SJSA1 (cell line): ENCODE measurements at regions not wholly inside any gene's neighbourhood (a gene's known extent, or its start where the extent isn't known, plus 50 kb on each side); places are given as distances from the start of the nearest gene placed in this dataset.

Source experiments
- DNase-seq, 2 experiments: peaks; one replicate each; pipeline ENCODE4 v3.0.0-alpha.2; 2015 to 2020; ENCODE audit warnings: low spot score in 2 of 2, low read depth in 1 of 2
- H3K27ac ChIP-seq: fragments of 250-450 bp; sonication (Bioruptor Pico); 2 replicates; pipeline ENCODE4 v1.5.1; 2020; ENCODE audit warnings: mild to moderate bottlenecking, moderate library complexity
- H3K27me3 ChIP-seq: fragments of 250-450 bp; sonication (Bioruptor Pico); replicated peaks from 2 replicates; pipeline ENCODE4 v1.5.1; 2020; ENCODE audit warnings: mild to moderate bottlenecking, moderate library complexity
- H3K36me3 ChIP-seq: fragments of 250-450 bp; sonication (Bioruptor Pico); 2 replicates; pipeline ENCODE4 v1.5.1; 2020; ENCODE audit warnings: mild to moderate bottlenecking
- H3K4me1 ChIP-seq: fragments of 250-450 bp; sonication (Bioruptor Pico); replicated peaks from 2 replicates; pipeline ENCODE4 v1.6.1; 2021; ENCODE audit warnings: mild to moderate bottlenecking
- H3K4me3 ChIP-seq: fragments of 250-450 bp; sonication (Bioruptor Pico); 2 replicates; pipeline ENCODE4 v1.5.1; 2020; ENCODE audit warnings: mild to moderate bottlenecking
- H3K9me3 ChIP-seq: fragments of 250-450 bp; sonication (Bioruptor Pico); replicated peaks from 2 replicates; pipeline ENCODE4 v1.5.1; 2020; ENCODE audit warnings: mild to moderate bottlenecking

GRCh38 chr6:154908723-154909122 lies 86.4 kb upstream of the TIAM2 start:
- Histone ChIP-seq H3K9me3 (no peaks in the 10 kb centered on the region), H3K4me3 (no peak overlapping the region), H3K36me3 (no peaks in the 10 kb centered on the region; the same call in 1 of the 2 replicates), H3K27me3 (no peaks in the 10 kb centered on the region), H3K27ac (no peak overlapping the region), H3K4me1 (peaks cover 22% of the 10 kb centered on the region)
- DNase-seq = no peak

DNA sequence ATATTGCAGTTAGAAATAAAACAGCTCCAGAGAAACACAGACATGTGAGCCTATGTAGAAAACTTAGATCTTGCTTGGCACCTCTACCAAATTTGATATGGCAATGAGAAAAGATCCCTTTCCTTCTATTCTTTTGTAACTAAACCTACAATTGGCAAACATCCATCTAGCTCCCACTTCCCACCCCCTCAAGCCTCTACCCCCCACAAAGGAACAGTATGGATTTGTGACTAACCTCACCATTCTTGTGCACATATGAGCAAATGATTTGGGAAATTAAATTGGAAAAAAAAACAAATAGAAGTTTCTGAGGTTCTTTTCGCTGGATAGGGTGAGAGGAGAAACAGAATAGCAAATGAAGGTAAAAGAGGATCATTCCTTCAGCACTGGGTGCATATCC lies 85.8 kb upstream of the TIAM2 start:
- peak in 1 of 2 experiments; percentile 27 for DNase-seq
- Histone ChIP-seq H3K4me1 (peaks cover 28% of the 10 kb centered on the region), H3K9me3 (no peaks in the 10 kb centered on the region), H3K36me3 (no peaks in the 10 kb centered on the region; the same call in 1 of the 2 replicates), H3K27me3 (no peaks in the 10 kb centered on the region), H3K27ac (peak overlapping the region; percentile 56), H3K4me3 (no peak overlapping the region)

- peak overlapping the region; percentile 56 for H3K27ac ChIP-seq
Observed at GRCh38 chr6:154909821-154910220, 85.3 kb upstream of the TIAM2 start.

GRCh38 chr6:154914288-154914687 lies 80.8 kb upstream of the TIAM2 start:
- DNase-seq = peak in 1 of 2 experiments; percentile 52
- no peaks in the 10 kb centered on the region for H3K27me3 ChIP-seq

More at GRCh38 chr6:154909821-154910220, 85.3 kb upstream of the TIAM2 start:
- Histone ChIP-seq H3K4me1 (peaks cover 33% of the 10 kb centered on the region), H3K36me3 (no peaks in the 10 kb centered on the region; the same call in 1 of the 2 replicates), H3K9me3 (no peaks in the 10 kb centered on the region), H3K27me3 (no peaks in the 10 kb centered on the region), H3K4me3 (no peak overlapping the region)
- DNase-seq = peak in 1 of 2 experiments; percentile 57

GRCh38 chr6:154916857-154917256 lies 78.3 kb upstream of the TIAM2 start:
- Histone ChIP-seq H3K9me3 (no peaks in the 10 kb centered on the region), H3K27ac (no peak overlapping the region), H3K27me3 (no peaks in the 10 kb centered on the region), H3K4me1 (peaks cover 23% of the 10 kb centered on the region), H3K36me3 (no peaks in the 10 kb centered on the region), H3K4me3 (no peak overlapping the region)
- DNase-seq = no peak

More at GRCh38 chr6:154914288-154914687, 80.8 kb upstream of the TIAM2 start:
- H3K4me3 ChIP-seq = no peak overlapping the region
- no peak overlapping the region for H3K27ac ChIP-seq
- peaks cover 35% of the 10 kb centered on the region for H3K4me1 ChIP-seq
- no peaks in the 10 kb centered on the region for H3K36me3 ChIP-seq
- H3K9me3 ChIP-seq = no peaks in the 10 kb centered on the region

DNA sequence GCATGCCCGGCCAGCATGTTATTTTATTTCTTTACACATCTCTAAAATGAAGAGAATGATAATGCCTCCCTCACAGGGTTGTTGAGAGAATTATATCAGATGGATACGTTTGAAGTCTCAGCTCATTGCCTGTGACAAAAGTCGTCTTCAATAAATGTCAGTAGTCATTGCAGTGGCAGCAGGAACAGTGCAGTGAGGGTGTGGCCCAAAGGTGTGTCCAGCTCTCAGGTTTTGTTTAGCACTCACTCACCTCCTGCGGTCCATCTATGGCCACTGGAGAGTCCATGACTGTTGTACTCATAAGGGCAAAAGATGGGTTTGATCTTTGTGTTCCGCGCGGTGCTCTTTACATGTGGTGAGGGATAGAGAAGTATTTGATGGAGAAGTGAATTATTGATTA lies 77.2 kb upstream of the TIAM2 start:
- no peaks in the 10 kb centered on the region for H3K9me3 ChIP-seq
- DNase-seq = no peak

DNA sequence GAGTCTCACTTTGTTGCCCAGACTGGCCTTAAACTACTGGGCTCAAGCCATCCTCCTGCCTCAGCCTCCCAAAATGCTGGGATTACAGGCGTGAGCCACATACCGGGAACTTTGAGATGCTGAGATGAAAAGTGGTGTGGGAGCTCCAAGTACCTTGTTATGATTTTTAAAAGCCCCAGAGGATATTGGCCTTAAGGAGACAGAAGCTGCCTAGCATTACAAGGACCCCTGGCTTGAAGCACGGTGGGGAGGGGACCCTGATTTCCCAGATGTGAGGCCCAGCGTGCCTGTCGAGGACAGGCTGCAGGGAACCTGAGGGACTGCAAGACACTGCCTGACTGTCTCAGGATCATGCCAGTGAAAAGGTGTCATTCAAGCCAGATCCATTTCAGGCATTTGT lies 75.3 kb upstream of the TIAM2 start:
- no peak overlapping the region for H3K4me3 ChIP-seq
- no peak overlapping the region for H3K27ac ChIP-seq
- DNase-seq = no peak
- peaks cover 10% of the 10 kb centered on the region for H3K4me1 ChIP-seq
- H3K36me3 ChIP-seq = no peaks in the 10 kb centered on the region
- H3K27me3 ChIP-seq = no peaks in the 10 kb centered on the region
- no peaks in the 10 kb centered on the region for H3K9me3 ChIP-seq

More for the DNA sequence above, 77.2 kb upstream of the TIAM2 start:
- Histone ChIP-seq H3K27ac (no peak overlapping the region), H3K27me3 (no peaks in the 10 kb centered on the region), H3K4me1 (peaks cover 23% of the 10 kb centered on the region), H3K36me3 (no peaks in the 10 kb centered on the region), H3K4me3 (no peak overlapping the region)

DNA sequence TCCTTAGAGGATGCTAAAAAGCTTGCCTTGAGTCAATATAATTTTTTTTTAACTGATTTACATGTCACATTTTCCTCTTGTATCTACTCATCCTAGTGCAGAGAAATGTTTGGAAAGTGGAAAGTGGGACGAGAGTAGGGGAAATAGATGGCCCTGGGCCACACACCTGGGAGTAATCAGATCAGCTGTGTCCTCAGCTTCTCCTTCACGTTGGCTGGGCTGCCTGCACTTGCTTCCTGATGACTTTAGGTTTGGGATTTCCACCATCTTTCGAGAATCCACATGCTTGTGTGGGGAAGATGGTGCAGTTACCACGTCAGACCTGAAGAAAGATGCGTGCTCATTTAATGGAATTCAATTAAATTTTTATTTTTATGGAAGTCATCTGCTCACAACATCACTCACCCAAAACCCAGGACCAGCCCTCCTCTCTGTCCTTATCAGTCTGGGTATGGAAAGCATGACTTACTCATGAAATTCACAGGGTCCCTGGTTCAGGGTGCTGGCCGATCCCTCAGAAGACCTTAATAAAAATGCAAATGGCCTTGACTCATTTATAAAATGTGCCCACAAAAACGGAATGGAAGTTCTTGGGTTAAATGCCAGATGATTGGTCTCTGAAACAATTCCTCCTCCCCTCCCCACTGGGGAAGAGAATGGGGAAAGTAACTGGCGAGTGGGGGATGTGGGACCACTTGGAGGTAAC lies 74.5 kb upstream of the TIAM2 start:
- Histone ChIP-seq H3K9me3 (no peaks in the 10 kb centered on the region), H3K36me3 (no peaks in the 10 kb centered on the region), H3K4me1 (peaks cover 4% of the 10 kb centered on the region), H3K4me3 (no peak overlapping the region), H3K27ac (no peak overlapping the region), H3K27me3 (no peaks in the 10 kb centered on the region)
- no peak for DNase-seq

DNA sequence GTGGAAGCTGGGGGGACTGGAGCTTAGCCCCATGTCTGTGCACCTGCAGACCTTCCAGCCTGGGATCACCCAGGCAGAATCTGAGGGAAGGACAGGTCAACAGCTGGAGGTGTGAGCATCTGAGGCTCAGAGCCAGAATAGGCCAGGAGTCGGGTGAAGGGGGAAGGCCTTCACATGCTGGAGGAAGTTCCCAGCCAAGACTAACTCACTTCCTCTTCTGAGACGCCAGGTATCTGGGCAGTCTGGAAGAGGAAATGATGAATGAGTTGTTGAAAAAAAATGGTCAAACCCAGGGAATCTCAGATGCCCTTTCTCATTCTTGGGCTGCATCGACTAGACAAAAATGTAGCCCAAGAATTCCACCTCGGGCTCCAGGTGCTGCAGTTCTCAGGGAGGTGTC lies 73.6 kb upstream of the TIAM2 start:
- H3K9me3 ChIP-seq = no peaks in the 10 kb centered on the region
- no peak overlapping the region for H3K27ac ChIP-seq
- H3K27me3 ChIP-seq = no peaks in the 10 kb centered on the region
- no peak overlapping the region for H3K4me3 ChIP-seq
- DNase-seq = no peak
- H3K4me1 ChIP-seq = peaks cover 4% of the 10 kb centered on the region
- no peaks in the 10 kb centered on the region for H3K36me3 ChIP-seq

DNA sequence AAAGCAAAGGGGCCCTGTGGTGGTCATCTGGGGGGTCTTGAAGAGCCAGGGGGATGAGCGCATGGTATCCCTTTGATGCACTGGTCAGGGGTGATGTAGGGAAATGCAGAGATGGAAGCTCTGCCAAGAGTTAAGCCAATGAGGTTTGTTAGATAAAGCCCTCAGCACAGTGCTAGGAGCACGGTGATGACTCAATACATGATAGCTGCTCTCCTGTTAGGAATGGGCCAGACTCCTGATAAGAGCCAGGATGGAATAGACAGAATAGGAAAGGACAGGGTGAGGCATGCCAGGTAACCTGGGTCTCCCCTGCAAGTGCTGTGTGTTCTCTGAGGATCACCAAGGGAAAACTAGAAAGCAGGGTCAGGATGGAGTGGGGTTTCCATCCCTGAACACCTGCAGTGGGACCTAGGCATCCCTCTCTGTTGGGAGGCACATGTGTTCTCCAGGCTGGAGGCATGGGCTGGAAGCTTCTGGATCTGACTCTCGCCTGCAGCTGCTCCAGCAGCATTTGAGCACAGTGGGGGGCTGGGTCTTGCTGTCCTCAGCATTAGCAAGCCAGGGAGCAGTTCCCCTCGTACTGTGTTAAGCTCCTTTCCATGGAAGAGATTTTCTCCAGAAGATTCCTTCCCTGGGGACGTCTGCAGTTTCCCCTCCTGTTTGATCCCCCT lies 71.8 kb upstream of the TIAM2 start:
- Histone ChIP-seq H3K4me3 (no peak overlapping the region), H3K4me1 (peaks cover 5% of the 10 kb centered on the region; the same call in 1 of the 2 replicates), H3K27ac (no peak overlapping the region), H3K9me3 (no peaks in the 10 kb centered on the region), H3K27me3 (no peaks in the 10 kb centered on the region), H3K36me3 (no peaks in the 10 kb centered on the region)
- DNase-seq = no peak

- Histone ChIP-seq H3K27ac (no peak overlapping the region), H3K36me3 (no peaks in the 10 kb centered on the region), H3K9me3 (no peaks in the 10 kb centered on the region), H3K27me3 (no peaks in the 10 kb centered on the region), H3K4me3 (no peak overlapping the region), H3K4me1 (peaks cover 5% of the 10 kb centered on the region; the same call in 1 of the 2 replicates)
- no peak for DNase-seq
Observed at GRCh38 chr6:154925130-154925529, 70.0 kb upstream of the TIAM2 start.

DNA sequence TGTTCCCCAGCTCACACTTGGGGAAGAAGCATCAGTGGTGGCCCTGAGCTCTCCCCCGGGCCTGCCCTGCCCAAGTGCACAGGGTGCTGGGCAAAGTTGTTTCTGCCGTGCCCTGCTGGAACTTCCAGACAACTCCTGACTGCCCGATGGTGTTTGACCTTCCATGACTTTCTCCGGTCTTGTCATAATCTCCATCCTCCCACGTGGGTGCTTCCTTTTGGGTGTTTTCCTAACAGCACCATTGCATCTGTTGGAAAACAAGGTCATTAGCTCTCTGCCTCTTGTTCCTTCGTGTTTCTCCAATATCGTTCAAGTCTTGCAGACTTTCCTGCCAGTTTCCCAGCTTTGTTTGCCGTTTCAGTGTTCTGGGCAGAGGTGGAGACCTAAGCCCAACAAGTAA lies 68.7 kb upstream of the TIAM2 start:
- Histone ChIP-seq H3K4me1 (peaks cover 10% of the 10 kb centered on the region), H3K36me3 (no peaks in the 10 kb centered on the region)
- no peak for DNase-seq

GRCh38 chr6:154928325-154928922 lies 66.7 kb upstream of the TIAM2 start:
- Histone ChIP-seq H3K4me1 (peaks cover 30% of the 10 kb centered on the region), H3K27ac (no peak overlapping the region), H3K9me3 (no peaks in the 10 kb centered on the region), H3K27me3 (no peaks in the 10 kb centered on the region), H3K36me3 (no peaks in the 10 kb centered on the region), H3K4me3 (no peak overlapping the region)
- peak; percentile 69 to 74 for DNase-seq

More for the DNA sequence above, 68.7 kb upstream of the TIAM2 start:
- Histone ChIP-seq H3K27ac (no peak overlapping the region), H3K27me3 (no peaks in the 10 kb centered on the region), H3K9me3 (no peaks in the 10 kb centered on the region), H3K4me3 (no peak overlapping the region)

DNA sequence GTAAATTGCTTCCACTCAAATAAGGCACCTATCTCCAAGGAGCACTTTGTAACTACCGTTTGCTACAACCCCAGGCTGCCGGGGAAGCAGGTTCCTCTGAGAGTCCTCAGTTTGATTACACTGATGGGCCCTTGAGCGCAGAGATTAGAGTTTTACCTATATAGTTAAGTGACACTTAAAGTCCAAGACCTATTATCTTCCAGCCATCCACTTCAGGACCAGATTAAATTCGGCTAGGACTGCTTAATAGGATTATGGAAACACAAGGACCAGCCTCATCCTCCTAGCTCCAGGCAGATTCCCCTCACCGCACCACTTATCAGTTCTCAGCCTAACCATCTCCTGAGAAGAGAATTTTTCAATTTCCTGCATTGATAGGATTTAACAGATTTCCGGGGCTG lies 64.7 kb upstream of the TIAM2 start:
- Histone ChIP-seq H3K27me3 (no peaks in the 10 kb centered on the region), H3K4me1 (peaks cover 35% of the 10 kb centered on the region), H3K27ac (no peak overlapping the region), H3K4me3 (no peak overlapping the region), H3K9me3 (no peaks in the 10 kb centered on the region), H3K36me3 (no peaks in the 10 kb centered on the region)
- no peak for DNase-seq
